NCI-H1092 treated with DMSO at 0.1 percent for 48 hours (cell line): ENCODE measurements at regions not wholly inside any gene's neighbourhood (a gene's known extent, or its start where the extent isn't known, plus 50 kb on each side); places are given as distances from the start of the nearest gene placed in this dataset.
"Not testable (repeated sequence)": the region's sequence is repeated elsewhere in the genome, so short reads cannot be mapped to it uniquely, and the experiment has no call there.

ENCODE experiments used
- DNase-seq: peaks from one replicate; lab custom pipeline; 2025; lab: John Stamatoyannopoulos, UW

DNA sequence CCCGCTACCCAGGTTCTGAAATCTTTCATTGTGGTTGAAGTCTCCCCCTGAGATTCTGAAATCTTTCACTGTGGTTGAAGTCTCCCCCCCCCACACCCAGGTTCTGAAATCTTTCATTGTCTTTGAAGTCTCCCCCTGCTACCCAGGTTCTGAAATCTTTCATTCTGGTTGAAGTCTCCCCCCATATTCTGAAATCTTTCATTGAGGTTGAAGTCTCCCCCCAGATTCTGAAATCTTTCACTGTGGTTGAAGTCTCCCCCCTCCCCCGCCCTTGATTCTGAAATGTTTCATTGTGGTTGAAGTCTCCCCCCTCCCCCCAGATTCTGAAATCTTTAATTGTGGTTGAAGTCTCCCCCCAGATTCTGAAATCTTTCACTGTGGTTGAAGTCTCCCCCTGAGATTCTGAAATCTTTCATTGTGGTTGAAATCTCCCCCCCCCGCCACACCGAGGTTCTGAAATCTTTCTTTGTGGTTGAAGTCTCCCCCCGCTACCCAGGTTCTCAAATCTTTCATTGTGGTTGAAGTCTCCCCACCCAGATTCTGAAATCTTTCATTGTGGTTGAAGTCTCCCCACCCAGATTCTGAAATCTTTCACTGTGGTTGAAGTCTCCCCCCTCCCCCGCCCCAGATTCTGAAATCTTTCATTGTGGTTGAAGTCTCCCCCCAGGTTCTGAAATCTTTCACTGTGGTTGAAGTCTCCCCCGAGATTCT, 915.2 kb downstream of the BRD1 start:
- DNase-seq = not testable (repeated sequence)

DNA sequence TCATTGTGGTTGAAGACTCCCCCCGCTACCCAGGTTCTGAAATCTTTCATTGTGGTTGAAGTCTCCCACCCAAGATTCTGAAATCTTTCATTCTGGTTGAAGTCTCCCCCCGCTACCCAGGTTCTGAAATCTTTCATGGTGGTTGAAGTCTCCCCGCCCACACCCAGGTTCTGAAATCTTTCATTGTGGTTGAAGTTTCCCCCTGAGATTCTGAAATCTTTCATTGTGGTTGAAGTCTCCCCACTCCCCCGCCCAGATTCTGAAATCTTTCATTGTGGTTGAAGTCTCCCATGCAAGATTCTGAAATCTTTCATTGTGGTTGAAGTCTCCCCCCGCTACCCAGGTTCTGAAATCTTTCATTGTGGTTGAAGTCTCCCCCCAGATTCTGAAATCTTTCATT, 916.0 kb downstream of the BRD1 start:
- DNase-seq = not testable (repeated sequence)

DNA sequence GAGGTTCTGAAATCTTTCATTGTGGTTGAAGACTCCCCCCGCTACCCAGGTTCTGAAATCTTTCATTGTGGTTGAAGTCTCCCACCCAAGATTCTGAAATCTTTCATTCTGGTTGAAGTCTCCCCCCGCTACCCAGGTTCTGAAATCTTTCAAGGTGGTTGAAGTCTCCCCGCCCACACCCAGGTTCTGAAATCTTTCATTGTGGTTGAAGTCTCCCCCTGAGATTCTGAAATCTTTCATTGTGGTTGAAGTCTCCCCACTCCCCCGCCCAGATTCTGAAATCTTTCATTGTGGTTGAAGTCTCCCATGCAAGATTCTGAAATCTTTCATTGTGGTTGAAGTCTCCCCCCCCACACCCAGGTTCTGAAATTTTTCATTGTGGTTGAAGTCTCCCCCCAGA, 916.6 kb downstream of the BRD1 start:
- not testable (repeated sequence) for DNase-seq

DNA sequence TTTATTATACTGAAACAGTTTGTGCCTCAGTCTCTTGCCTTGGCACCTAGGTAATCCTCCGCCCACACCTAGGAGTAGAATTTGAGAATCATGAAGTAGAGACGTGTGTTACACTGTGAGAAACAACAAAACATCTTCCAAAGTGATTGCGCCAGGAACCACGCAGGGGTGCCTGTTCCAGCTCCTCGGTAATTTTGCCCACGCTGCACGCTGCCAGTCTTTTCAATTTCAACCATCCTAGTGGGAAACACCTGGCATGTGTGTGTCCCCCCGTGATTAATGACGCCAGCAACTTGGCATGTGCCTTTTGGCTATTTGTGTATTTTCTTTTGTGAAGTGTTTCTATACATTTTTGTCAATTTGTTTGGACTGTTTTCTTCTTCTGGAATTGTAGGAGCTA, 919.1 kb downstream of the BRD1 start:
- no peak for DNase-seq

DNA sequence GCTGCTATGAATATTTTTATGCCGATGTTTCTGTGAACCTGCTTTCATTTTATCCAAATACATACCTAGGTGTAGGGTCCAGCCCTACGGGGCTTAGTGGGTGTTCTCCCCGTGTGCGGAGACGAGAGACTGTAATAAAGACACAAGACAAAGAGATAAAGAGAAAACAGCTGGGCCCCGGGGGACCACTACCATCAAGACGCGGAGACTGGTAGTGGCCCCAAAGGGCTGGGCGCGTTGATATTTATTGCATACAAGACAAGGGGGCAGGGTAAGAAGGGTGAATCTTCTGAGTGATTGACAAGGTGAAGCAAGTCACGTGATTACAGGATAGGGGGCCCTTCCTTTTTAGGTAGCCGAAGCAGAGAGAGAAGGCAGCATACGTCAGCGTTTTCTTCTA, 920.1 kb downstream of the BRD1 start:
- DNase-seq = no peak

DNA sequence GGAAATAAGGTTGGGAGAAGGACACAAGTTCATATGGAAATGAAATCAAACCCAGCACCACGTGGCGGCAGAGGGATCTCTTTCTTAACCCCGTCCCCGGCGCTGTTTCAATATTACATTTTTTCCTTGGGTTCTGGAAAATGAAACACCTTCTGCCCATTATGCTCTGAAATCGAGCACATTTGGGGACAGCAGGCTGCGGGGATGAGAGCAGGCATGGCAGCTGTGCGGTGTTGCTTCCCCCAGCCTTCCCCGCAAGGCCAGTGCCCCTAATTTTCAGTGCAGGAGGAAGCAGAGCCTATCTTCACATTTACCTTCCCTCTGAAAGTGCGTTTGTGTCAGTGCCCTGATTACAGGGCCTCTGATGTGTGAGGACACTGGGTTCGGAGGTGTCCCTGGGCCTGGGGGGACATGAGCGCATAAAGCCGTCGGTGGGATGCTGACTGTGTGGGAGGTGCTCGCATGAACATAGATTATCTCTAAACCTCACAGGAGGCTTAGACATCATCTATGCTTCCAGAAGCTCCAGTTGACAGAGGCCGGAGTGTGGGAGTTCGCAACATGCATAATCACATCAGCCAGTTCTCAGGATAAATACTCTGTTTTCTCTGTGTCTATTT, 921.3 kb downstream of the BRD1 start:
- DNase-seq = no peak

DNA sequence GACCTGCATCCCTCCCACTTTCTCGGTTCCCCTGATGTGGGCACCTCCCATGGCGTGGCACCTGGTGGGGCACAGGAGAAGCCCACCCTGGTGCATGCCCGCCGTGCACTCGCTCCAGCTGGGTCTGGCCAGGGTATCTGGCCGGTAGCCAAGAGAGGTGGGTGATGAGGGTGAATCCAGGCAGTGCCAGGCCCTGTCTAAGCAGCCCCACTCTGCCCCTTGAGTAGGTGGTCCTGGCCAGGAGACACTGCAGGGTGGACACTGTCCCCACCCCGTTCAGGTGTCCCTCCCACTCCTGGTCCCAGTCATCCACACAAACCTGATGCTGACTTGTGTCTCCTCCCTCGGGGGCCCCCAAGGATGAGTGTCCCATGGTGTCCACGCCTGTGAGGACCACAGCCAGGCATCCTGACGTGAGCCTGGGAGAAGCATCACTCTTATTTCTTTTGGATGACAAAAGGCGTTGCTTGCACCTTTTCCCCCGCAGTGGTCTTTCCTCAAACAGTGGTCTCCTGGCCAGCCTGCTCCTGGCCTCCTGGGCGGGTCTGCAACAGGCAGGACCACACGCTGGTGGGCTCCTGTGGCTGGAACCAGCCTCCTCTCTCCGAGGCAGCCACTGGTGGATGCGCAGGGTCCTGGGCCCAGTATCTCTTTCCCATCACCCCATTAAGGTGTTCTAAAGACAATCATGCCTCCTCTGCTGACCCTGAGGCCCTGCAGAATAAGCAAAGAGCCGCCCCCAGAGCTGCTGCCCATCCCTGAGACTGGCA, 922.3 kb downstream of the BRD1 start:
- no peak for DNase-seq

DNA sequence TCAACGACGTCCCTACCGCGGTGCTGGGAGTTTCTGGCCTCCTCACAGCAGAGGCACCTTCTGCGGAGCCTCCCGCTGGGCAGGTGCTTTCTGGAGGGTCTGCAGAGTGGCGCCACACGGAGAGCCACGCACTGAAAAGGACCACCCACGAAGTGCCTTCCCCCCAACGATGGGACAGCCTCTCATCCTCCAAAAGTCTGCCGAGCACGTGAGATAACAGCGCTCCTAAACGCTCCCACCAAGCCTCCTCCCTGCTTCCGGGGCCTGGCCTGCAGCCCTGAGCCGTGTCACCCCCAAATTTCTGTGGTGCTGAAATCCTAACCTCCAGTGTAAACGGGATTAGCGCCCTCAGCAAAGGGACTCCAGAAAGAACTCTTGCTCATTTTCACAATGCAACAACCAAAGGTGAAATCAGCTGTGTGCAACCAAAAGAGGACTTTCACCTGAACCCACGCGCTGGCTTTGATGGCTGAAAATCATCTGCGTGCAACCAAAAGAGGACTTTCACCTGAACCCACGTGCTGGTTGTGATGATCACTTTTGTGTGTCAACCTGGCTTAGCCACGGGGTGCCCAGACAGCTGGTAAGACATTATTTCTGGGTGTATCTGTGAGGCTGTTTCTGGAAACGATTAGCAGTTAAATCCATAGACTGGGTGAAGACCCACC, 924.6 kb downstream of the BRD1 start:
- no peak for DNase-seq

DNA sequence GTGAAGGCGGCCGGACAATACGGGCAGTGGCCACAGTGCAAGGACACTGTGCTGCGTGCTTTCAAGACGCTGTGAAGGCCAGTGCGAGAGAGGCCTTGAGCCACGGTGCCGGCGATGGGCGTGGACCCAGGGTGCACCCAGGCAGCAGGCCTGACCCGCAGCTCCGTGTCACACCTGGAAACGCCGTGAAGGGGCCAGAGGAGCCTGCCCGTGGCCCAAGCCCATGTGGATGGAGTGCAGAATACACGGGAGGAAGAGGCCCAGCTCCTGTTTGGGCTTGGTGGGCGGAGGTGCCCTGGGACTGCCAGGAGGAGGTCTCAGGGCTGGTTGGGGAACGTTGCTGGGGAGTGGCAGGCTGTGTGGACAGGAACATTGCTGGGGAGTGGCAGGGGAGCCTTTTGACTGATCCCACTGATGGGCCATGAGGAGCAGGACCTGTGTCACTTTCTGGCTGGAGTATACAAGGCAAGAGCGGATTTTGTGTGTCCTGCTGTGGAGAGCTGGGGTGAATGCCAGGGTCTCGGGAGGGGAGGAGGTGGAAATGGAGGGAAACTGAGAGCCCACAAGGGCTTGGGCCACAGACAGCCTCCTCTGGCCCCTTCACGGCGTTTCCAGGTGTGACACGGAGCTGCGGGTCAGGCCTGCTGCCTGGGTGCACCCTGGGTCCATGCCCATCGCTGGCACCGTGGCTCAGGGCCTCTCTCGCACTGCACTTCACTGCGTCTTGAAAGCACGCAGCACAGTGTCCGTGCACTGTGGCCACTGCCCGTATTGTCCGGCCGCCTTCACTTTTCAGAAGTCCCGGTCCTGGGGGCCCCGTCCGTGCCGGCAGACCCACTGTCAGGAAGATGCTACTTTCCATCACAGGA, 925.4 kb downstream of the BRD1 start:
- no peak for DNase-seq

DNA sequence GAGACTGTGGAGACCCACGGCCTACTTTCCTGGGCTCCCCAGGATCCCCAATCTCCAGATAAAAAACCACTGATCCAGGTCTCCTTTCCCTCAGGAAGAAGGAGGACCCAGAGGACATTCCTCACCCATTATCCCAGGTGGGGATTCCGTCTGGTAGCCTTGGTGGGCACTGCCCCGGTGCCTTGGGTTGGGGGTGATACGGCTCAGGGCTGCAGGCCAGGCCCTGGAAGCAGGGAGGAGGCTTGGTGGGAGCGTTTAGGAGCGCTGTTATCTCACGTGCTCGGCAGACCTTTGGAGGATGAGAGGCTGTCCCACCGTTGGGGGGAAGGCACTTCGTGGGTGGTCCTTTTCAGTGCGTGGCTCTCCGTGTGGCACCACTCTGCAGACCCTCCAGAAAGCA, 926.3 kb downstream of the BRD1 start:
- no peak for DNase-seq

DNA sequence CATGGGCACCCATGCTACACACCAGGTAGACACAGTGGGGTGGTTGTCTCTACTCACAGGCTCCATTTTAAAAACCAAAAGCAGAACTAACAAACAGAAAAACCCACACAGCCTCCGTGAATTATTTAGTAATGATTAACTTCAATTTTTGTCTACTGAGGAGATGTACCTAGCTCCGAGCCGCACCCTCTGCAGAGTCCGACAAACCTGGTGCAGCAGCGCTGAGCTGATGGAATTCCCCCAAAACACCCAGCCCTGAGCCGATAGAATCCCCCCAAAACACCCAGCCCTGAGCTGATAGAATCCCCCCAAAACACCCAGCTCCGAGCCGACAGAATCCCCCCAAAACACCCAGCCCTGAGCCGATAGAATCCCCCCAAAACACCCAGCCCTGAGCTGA, 927.0 kb downstream of the BRD1 start:
- DNase-seq = no peak

DNA sequence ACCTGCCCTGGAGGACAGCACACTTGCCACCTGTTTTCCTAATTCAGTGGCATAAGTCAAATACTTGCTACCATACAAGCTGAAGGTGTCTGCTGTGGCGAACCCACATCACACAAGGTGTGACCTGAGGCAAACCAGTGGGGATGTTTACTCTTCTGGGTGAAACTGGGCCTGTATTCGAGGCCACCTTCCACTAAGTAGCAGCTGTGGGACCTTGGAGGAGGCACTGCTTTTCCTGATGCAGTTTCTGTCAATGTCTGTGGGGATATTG, 927.4 kb downstream of the BRD1 start:
- DNase-seq = no peak

DNA sequence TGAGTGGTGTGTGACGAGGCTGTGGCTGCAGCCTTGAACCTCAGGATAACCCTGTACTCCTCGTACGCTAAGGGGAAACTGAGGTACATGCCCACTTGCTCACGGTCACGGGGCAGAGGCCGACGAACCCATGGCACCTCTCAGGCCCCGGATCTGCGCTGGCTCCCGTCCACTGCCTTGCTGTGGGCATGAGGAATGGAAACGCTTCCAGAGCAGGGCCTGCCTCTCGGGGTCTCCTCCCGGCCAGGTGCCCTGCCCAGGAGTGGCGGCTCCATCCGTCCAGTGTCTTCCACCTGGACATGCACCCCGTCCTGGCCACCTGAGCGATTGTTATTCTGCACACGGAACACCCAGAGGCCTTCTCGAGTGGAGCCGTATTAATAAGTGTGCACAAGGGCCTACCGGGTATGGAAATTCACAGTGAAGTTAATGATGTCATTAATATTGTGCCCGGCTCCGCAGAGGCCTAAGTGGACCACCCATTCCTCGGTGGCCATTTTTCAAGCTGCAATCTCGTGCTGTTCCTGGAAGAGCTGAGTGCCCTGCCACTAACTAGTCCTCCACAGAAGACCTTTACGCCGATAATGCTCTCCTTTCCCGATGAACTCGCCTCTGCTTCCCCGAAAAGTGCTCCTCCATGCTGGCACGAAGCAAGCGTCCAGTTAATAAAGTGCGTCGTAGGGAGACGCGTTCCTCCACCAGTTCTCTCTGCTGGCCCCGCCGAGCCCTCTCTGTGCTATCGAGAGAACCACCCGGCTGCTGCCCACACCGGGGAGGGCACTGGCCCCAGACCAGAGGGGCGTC, 927.9 kb downstream of the BRD1 start:
- no peak for DNase-seq

DNA sequence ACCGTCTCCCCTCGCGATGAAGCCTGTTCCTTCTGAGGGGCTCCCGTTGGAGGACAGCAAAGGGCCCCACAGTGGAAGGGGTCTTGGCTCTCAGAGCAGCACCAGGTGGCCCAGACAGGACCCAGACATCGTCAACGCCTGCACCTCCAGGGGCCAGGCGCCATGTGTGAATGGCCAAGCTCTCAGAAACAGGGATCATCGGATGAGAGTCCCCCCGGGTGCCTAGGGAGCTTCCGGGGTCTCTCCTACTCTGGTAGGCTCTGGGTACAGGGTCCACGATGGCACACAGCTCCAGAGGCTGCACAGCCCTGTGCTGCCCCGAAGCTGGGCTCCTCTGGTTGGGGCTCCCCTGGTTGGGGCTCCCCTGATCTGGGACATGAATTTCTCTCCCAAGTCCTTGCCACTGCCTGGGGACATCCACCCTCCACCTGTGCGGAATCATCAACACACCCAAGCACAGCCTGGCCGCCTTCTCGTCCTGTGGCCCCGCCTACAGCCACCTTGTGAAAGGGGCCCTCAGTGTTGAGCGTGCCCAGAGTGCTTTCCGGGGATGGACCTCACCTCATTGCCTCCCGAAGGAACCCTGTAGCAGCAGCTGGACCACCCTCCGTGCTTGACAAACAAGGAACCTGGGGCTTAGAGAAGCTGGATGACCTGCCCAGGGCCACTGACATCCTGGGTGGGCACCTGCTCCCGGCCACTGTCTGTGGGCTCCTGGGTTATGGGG, 929.0 kb downstream of the BRD1 start:
- no peak for DNase-seq

DNA sequence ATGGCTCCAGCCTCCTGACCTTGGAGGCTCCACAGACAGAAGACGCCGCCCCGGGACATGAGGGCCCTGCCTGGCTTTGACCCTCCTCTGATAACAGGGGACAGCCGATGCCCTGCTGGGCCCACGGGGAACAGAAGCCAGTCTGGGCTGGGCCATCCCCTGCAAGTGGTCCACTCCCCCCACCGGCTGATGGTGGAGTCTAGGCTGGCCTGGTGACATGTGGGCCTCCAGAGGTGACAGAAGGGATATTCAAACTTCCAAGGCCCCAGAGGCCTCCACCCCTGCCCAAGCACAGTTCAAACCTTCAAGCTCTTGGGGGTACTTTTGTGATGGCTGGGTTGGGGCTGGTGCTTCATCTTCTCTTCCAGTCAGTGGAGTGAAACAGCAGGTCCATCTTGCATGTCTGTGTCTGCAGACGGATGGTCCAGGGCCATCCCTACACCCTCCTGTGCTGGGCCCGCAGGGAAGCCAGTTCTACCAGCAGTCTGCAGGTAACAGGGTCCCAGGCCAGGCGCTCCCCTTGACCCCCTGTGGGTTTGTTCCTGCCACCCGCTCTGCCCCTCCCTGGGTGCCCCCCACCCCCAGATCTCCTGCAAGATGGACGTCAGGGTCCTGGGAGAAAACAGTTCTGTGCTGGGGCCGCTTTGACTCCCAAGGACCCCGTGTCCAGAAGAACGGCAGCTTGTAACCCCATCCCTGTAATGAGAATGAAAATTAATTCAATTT, 929.9 kb downstream of the BRD1 start:
- no peak for DNase-seq

DNA sequence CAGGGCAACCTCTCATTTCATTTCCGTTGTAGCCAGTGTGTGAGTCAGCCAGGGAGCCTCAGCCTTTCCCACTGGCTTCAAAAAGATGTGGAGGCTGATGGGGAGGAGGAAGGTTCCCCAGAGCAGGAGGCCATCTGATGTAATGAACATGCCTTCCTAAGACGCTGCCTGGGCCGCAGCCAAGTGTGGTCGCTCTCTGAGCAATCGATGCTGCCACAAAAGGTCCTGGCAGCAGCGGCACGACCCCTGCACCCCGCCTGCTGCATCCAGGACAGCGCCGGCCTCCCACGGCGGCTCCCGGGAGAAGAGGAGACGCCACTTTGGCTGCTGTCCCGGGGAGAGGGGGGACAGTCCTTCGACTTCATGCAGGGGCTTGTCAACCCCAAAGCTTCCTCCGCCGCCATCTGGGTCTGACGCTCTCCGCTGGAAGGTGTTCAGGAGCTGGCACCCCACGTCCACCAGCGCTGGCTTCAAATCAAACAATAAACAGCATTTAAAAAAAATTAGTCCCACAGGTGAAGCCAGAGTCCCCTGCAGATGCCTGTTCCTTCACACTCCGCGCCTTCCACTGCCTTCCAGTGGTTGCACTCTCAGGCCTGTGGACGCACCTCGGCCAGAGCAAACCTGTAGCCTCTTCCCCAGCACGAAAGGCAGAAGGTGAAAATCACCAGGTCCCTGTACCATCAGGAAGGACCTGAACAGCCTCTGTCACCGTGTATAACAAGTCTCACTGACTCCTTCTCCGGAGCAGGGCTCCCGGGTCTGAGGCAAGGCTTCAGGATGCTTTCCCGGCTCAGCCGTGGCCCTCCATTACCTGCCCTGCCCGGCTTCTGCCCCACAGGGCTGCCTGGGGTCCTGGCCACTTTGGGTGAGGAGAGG, 930.7 kb downstream of the BRD1 start:
- no peak for DNase-seq

DNA sequence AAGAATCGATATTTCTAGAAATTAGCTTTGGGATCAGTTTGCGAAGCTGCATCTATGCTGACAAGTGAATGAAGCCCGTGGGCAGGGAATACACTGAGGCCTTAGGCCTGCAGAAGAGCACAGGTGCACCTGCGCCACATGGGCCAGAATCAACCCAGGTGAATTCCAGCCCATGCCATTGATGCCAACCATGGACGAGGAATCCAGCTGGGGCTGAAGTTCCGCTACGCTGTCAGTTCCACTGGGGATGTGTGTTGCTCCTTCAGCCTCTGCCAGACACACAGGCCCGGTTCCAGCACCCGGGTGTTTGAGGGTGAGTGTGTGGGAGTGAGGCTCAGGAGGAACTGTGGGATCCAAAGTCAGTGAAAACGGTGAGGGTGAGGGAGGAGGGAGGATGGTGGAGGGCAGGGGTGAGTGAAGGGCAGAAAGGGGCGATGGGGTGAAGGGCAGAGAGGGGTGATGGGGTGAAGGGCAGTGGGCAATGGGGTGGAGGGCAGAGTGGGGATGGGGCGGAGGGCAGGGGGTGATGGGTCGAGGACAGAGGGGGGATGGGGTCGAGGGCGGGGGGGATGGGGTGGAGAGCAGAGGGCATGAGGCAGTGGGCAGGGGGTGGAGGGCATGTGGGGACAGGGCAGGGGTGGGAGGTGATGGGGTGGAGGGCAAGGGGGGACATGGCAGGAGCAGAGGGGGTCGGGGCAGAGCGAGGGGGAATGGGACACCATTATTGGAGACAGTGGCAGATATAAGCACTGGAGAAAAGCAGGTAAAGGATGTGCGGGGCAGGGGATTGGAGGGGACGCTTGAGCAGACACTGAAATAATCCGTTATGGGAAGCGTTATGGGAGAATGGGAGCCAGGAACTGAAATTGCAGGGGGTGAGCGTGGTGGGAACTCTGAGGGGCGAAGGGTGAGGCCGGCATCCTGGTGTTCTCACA, 931.6 kb downstream of the BRD1 start:
- no peak for DNase-seq

DNA sequence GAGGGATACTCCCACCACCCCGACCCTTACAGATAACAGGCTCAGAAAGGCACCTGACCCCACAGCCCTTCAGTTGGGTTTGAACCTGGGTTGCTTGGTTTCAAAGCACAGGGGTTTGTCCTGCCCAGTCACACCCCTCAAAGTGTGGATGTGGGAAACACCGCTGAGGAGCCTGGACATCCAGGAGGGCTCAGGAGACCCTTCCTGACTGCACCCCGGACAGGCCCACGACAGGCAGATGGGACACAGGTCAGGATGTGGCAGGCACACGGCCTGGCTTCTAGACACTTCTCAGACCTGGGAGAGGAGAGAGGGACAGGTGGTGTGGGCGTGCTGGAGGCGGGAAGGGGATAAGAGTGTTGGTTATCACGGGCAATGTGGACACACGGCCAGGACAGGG, 932.3 kb downstream of the BRD1 start:
- DNase-seq = no peak
